GM18951 (cell line): ENCODE measurements at regions not wholly inside any gene's neighbourhood (a gene's known extent, or its start where the extent isn't known, plus 50 kb on each side); places are given as distances from the start of the nearest gene placed in this dataset.

Source experiments
- POLR2A ChIP-seq: IDR thresholded peaks from 4 replicates; pipeline ENCODE4 v1.6.1; 2011; ENCODE audit warnings: mild to moderate bottlenecking; ENCODE audit not compliant: insufficient read length, insufficient read depth; ENCODE audit errors: extremely low read depth
- in situ Hi-C: fragments of 300-500 bp; cut with MboI; formaldehyde crosslinking; loops from one replicate; pipeline ENCODE4 v1.12.0; 2022; ENCODE audit warnings: low sequenced_read_pairs, mixed read lengths, inconsistent platforms; ENCODE audit not compliant: unreplicated experiment

GRCh38 chr2:39860538-39860937, 81.5 kb upstream of the THUMPD2 start:
- in situ Hi-C loops = no loop called here
- TF ChIP-seq POLR2A = no peak

GRCh38 chr2:39858677-39859076, 79.6 kb upstream of the THUMPD2 start:
- TF ChIP-seq POLR2A = no peak
- in situ Hi-C loops = no loop called here

- TF ChIP-seq POLR2A = no peak
- in situ Hi-C loops = no loop called here
Observed at GRCh38 chr2:39855856-39856255, 76.8 kb upstream of the THUMPD2 start.

- in situ Hi-C loops = no loop called here
Observed at GRCh38 chr2:39854771-39855170, 75.7 kb upstream of the THUMPD2 start.

GRCh38 chr2:39852831-39853230, 73.8 kb upstream of the THUMPD2 start:
- TF ChIP-seq POLR2A = no peak
- in situ Hi-C loops = no loop called here

More at GRCh38 chr2:39854771-39855170, 75.7 kb upstream of the THUMPD2 start:
- no peak for TF ChIP-seq POLR2A

- in situ Hi-C loops = no loop called here
Observed at GRCh38 chr2:39851651-39852110, 72.6 kb upstream of the THUMPD2 start.

GRCh38 chr2:39851251-39851650, 72.2 kb upstream of the THUMPD2 start:
- in situ Hi-C loops = no loop called here

More at GRCh38 chr2:39851651-39852110, 72.6 kb upstream of the THUMPD2 start:
- no peak for TF ChIP-seq POLR2A

GRCh38 chr2:39849982-39850526, 71.0 kb upstream of the THUMPD2 start:
- no peak for TF ChIP-seq POLR2A
- in situ Hi-C loops = no loop called here

More at GRCh38 chr2:39851251-39851650, 72.2 kb upstream of the THUMPD2 start:
- TF ChIP-seq POLR2A = no peak

- in situ Hi-C loops = no loop called here
- TF ChIP-seq POLR2A = no peak
Observed at GRCh38 chr2:39849064-39849463, 70.0 kb upstream of the THUMPD2 start.

GRCh38 chr2:39845460-39846146, 66.5 kb upstream of the THUMPD2 start:
- in situ Hi-C loops = no loop called here
- TF ChIP-seq POLR2A = no peak

- in situ Hi-C loops = no loop called here
- TF ChIP-seq POLR2A = no peak
Observed at GRCh38 chr2:39839261-39839848, 60.3 kb upstream of the THUMPD2 start.

GRCh38 chr2:39838589-39838988, 59.5 kb upstream of the THUMPD2 start:
- no peak for TF ChIP-seq POLR2A
- in situ Hi-C loops = no loop called here

GRCh38 chr2:39837856-39838453, 58.9 kb upstream of the THUMPD2 start:
- TF ChIP-seq POLR2A = no peak
- in situ Hi-C loops = no loop called here
